ENCODE measurements at regions not wholly inside any gene's neighbourhood (a gene's known extent, or its start where the extent isn't known, plus 50 kb on each side); places are given as distances from the start of the nearest gene placed in this dataset.

- TF ChIP-seq HOXA7 (CRISPR knock-in tag; IDR thresholded peaks at IDR 0.05), result no peak
- no peak for TF ChIP-seq CTCF (IDR thresholded peaks at IDR 0.05)
- no peak for TF ChIP-seq BCL3 (IDR thresholded peaks at IDR 0.05)
- no peak for TF ChIP-seq RAD21 (conservative IDR thresholded peaks at IDR 0.05 in 1 of 2, IDR thresholded peaks at IDR 0.05 in 1 of 2)
- TF ChIP-seq POLR2A (IDR thresholded peaks at IDR 0.05; ENCODE audit: low read length), result no peak
- TF ChIP-seq REST (IDR thresholded peaks at IDR 0.05), result no peak
- no peak for TF ChIP-seq MAX (IDR thresholded peaks at IDR 0.05)
- TF ChIP-seq USF2 (IDR thresholded peaks at IDR 0.05), result no peak
- no peak for TF ChIP-seq NR3C1 (IDR thresholded peaks at IDR 0.05)
- no peak for TF ChIP-seq SMC3 (IDR thresholded peaks at IDR 0.05)
These were observed 72.8 kb upstream of the SGCD start for GRCh38 chr5:156254196-156254595.

Data from A549 (cell line).